Activated CD4-positive, alpha-beta T cell treated with anti-CD3 and anti-CD28 coated beads, Interleukin-2, Interleukin-6, amounts not matched to agents 100 ng/mL and 50 ng/mL, durations not matched to agents 16 hours and 8 hours (primary cell): ENCODE measurements at regions not wholly inside any gene's neighbourhood (a gene's known extent, or its start where the extent isn't known, plus 50 kb on each side); places are given as distances from the start of the nearest gene placed in this dataset.
"Not testable (repeated sequence)": the region's sequence is repeated elsewhere in the genome, so short reads cannot be mapped to it uniquely, and the experiment has no call there.

ENCODE experiments used
- DNase-seq: peaks from one replicate; pipeline ENCODE4 v3.0.0-alpha.2; 2020

DNA sequence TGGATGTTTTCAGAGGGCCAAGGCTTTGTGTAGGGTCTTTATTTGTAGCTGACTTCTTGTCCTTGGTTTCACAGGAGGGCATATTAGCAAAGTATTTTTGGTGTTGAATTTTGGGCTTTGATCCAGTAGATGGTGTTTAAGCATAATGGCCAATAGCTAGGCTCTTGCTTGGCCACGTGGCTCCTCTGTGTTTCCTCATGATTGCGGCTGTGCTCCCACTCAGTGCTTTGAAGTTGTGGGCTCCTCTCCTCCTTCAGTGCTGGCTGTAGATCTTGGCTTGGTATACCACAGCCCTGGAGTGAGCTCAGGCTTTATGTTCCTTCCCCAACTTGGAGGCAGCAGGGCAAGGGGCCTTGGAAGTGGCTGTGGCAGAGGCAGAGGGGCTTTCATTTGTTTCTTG lies 107.2 kb upstream of the CENPE start:
- no peak for DNase-seq

DNA sequence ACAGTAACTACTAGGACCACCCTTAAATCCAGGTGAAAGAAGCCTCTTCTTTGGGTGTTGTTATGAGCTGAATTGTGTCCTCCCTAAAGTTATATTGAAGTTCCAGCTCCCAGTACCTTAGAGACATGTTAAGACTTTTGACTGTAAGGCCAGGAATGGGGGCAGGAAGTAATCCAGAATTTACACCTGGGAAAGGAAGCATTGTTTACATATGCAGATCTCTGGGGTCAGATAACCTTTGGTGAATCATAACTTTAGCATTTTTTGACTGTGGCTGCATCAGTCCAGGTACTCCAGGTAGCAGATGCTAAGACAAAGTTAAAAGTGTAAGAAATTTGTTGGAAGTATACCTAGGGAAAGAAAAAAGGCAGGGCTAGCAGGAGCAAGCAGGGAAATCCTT lies 104.9 kb upstream of the CENPE start:
- no peak for DNase-seq

DNA sequence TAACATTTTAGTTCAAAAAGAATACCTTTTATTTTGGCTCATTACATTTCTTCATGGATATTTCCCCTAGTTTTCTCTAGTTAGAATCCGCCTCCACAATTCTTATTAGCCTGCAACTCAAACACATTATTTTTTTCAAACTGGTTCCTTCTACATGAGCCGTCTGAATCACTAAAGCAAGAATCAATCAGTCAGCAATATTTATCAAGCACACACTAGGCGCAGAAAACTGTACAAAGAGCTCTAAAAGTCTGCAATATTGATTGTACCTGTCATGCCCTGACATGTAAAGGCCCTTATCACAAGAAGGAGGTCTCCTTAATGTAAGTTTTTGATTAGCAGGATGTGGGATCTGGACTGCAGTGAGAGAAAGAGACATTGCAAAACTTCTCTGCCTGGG lies 94.8 kb upstream of the CENPE start:
- DNase-seq: no peak

DNA sequence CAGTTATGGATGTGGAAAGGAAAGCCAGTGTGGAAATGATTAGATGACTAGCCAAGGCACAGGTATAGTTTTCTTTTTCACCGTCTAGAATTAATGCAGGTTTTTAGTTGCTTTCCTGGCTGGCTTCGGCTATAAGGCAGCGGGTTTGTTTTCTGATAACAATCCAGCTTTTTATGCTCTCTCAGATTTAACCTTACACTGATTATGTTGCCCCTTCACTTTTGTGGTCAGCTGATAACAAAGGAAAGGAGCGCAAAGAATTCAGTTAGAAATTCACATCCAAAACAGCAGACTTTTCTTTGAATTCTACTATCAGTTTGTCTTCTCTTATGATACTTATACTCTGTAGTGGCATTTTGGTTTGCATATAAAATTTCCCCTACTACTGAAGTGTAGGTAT lies 94.2 kb upstream of the CENPE start:
- no peak for DNase-seq

DNA sequence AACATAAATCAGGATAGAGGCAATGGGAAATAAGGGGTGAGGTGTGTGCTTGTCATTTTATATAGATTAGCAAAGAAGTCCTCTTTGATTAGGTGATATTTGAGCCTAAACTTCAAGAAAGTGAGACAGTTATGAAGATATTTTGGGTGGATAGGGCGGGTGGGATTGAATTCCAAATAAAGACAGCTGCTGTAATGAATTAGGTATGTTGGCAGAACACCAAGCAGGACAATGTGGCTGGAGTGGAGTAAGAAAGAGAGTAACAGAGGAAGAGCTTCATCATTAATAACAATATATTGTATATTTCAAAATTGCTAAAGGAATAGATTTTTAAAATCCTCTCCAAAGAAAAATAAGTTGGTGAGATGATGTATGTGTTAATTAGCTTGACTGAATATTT lies 91.0 kb upstream of the CENPE start:
- DNase-seq: no peak

DNA sequence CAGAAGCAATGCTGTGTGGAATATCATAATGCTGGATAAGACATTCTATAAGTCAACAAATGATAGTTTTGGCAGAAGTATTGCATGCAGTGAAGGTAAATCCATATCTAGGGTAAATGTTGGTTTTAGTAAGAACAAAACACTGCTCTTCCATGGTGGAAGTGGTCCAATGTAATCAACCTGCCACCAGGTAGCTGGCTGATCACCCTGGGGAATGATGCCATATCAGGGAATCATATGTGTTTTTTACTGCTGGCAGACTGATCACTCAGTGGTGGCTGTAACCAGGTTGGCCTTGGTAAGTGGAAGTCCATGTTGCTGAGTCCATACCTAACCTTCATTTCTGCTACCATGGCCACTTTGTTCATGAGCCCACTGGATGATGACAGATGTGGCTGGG lies 74.0 kb upstream of the CENPE start:
- DNase-seq: no peak

DNA sequence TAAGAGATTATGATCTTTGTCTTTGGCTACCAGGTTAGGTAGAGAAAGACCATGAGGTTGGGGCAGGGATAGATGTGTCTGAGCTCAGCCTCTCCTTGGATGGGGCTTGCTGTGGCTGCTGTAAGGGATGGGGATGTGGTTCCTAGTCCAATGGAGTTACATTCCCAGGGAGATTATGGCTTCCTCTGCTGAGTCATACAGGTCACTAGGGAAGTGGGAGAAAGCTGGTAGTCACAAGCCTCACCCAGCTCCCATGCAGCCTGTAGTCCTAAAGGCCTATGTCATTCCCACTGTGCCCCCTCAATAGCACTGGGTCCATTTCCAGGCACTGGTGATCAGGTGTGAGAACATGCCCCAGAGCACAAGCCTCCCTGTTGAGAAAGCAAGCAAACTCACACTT lies 70.6 kb upstream of the CENPE start:
- DNase-seq: no peak

DNA sequence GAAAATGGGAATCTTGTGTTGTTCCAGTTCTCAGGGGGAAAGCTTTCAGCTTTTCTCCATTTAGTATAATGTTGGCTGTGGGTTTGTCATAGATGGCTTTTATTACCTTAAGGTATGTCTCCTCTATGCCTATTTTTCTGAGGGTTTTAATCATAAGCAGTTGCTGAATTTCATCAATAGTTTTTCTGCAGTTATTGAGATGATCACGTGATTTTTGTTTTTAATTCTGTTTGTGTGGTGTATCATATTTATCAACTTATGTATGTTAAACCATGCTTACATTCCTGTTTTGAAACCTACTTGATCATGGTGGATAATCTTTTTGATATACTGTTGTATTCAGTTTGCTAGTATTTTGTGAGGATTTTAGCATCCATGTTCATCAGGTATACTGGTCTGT lies 66.8 kb upstream of the CENPE start:
- DNase-seq: no peak

DNA sequence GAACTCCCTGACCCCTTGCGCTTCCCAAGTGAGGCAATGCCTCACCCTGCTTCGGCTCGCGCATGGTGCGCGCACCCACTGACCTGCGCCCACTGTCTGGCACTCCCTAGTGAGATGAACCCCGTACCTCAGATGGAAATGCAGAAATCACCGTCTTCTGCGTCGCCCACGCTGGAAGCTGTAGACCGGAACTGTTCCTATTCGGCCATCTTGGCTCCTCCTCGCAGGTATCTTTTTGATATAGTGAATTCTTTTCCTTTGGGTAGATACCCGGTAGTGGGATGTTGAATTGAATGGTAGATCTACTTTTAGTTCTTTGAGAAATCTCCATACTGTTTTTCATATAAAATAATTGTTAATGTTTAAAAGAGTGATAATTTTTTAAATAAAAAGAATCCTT lies 57.9 kb upstream of the CENPE start:
- DNase-seq: not testable (repeated sequence)
